GM10266 (cell line): ENCODE measurements at regions not wholly inside any gene's neighbourhood (a gene's known extent, or its start where the extent isn't known, plus 50 kb on each side); places are given as distances from the start of the nearest gene placed in this dataset.

ENCODE experiments used
- DNase-seq: peaks from one replicate; pipeline ENCODE4 v3.0.0; 2012; ENCODE audit errors: extremely low spot score
- TF ChIP-seq, protein P1 (sequence below): IDR thresholded peaks from 2 replicates; pipeline ENCODE4 v1.5.1; 2012; ENCODE audit warnings: mild to moderate bottlenecking, low read depth; ENCODE audit not compliant: control insufficient read depth, insufficient read depth; ENCODE audit errors: missing control alignments

DNA sequence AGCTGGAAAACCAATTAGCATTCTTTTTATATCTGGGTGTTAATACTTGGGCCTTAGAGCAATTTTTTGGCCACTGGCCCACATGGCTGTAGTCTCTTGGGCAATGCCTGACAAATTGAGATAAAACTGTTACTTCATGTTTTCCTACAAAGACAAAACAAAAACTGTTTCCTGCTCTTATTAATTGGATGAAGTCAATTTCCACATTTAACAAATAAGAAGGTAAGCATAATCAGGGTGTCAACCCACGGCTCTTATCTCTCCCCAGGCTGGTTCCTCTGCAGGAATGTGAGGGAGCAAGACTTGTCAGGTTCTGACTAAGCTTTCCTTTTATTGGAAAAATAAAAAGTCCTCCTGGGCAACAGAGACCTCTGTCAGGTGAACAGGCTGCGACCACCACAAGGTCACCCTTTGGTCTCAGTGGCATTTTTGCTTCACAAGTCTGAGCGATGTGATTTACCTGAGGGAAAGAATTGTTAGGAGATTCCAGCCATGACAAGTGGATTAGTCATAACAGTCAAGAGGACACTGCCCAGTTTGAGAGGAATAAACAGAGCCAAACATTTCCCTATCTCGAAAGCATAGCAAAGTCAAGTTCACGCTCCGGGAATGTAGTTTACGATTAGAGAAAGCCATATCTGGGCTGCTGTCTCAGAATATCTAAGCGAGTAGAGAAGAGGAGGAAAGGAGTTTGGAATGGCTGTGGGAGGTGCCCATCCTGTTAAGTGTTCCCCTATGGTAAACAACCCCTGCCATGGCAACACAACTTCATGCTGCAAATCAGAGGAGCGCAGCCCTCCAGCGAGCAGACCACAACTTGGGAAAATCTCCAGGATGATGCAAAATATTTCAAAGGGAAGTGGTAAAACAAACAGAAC, 144.4 kb downstream of the TES start:
- no peak for DNase-seq
- TF ChIP-seq, protein P1, sequence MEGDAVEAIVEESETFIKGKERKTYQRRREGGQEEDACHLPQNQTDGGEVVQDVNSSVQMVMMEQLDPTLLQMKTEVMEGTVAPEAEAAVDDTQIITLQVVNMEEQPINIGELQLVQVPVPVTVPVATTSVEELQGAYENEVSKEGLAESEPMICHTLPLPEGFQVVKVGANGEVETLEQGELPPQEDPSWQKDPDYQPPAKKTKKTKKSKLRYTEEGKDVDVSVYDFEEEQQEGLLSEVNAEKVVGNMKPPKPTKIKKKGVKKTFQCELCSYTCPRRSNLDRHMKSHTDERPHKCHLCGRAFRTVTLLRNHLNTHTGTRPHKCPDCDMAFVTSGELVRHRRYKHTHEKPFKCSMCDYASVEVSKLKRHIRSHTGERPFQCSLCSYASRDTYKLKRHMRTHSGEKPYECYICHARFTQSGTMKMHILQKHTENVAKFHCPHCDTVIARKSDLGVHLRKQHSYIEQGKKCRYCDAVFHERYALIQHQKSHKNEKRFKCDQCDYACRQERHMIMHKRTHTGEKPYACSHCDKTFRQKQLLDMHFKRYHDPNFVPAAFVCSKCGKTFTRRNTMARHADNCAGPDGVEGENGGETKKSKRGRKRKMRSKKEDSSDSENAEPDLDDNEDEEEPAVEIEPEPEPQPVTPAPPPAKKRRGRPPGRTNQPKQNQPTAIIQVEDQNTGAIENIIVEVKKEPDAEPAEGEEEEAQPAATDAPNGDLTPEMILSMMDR: no peak

- DNase-seq: no peak
- TF ChIP-seq, protein P1: no peak
These were observed 144.1 kb upstream of the CAV2 start for GRCh38 chr7:116355424-116355765.

DNA sequence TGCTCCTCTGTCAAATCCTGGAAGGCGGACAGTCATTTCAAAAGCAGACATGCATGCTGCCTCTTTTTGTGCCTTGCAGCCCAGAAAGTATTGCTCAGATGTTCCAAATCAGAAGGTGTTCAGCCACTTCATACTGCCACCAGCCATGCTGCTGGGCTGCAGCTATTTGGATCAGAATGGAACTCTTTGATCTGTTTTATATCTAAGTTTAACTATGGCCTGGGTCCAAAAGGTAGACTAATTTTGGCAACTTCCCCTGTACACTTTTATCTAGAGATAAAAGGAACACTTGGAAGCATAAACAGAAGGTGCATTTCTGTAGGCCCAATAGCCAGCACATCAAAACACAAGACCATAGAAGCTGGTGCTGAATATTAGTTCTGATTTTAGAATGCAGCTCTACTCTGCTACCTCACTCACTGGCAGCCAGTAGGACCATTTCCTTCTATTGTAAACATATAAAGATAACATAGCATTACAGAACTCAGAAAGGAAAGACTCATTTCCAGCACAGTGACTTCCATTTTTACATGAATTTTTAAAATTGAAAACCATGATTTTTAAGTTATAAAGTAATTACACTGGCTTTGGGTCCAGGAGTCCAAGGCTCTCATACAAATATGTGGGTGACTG, 143.1 kb upstream of the CAV2 start:
- no peak for DNase-seq
- TF ChIP-seq, protein P1: no peak

- no peak for DNase-seq
- TF ChIP-seq, protein P1: no peak
These were observed 142.6 kb upstream of the CAV2 start for GRCh38 chr7:116356979-116357378.

GRCh38 chr7:116357781-116358670, 141.5 kb upstream of the CAV2 start:
- TF ChIP-seq, protein P1: no peak
- DNase-seq: no peak

- TF ChIP-seq, protein P1: no peak
- no peak for DNase-seq
These were observed 137.8 kb upstream of the CAV2 start for GRCh38 chr7:116361767-116362166.
